ENCODE measurements at regions not wholly inside any gene's neighbourhood (a gene's known extent, or its start where the extent isn't known, plus 50 kb on each side); places are given as distances from the start of the nearest gene placed in this dataset.
"Not testable (repeated sequence)": the region's sequence is repeated elsewhere in the genome, so short reads cannot be mapped to it uniquely, and the experiment has no call there.

GRCh38 chr10:42243002-42243401, 395.4 kb downstream of the ZNF33B start:
- in situ Hi-C loops (cut with MboI); H3K4me2 ChIP-seq (ENCODE audit: insufficient read depth, low read length); H4K20me1 ChIP-seq (replicated peaks; ENCODE audit: control insufficient read depth, insufficient read depth, low read length); DNase-seq (ENCODE audit: extremely low read depth in 1 of 4, low spot score in 3 of 4); H3K27ac ChIP-seq (ENCODE audit: extremely low read depth, low read depth, low read length); CTCF ChIA-PET (ENCODE audit: low intra/inter-chr PET ratio); BruUV-seq (replicated peaks); H3K79me2 ChIP-seq (ENCODE audit: control insufficient read depth, insufficient read depth, low read length); POLR2A ChIA-PET; H3K4me1 ChIP-seq (replicated peaks in 1 of 2; ENCODE audit: control insufficient read depth in 2 of 2, insufficient read depth in 2 of 2, low read length in 2 of 2); H3K27me3 ChIP-seq (ENCODE audit: control insufficient read depth in 2 of 2, insufficient read depth in 2 of 2, low read length in 2 of 2); H3K9me3 ChIP-seq (replicated peaks; ENCODE audit: control insufficient read depth, insufficient read depth, low read depth, low read length); H3K9ac ChIP-seq (ENCODE audit: insufficient read depth in 1 of 2, low read depth in 2 of 2, low read length in 2 of 2); H2AFZ ChIP-seq (ENCODE audit: low read depth, low read length); H3K9me1 ChIP-seq (ENCODE audit: control insufficient read depth, insufficient read depth, low read length); H3K36me3 ChIP-seq (ENCODE audit: control insufficient read depth, insufficient read depth, low read length); intact Hi-C loops (cut with micrococcal nuclease); ATAC-seq; FAIRE-seq: not testable (repeated sequence)
- H3K4me3 ChIP-seq = peak overlapping the region; percentile 37
- 40% methylated on average over 4 of the region's 53 CpGs for WGBS (ENCODE audit: insufficient coverage, low coverage, missing lambda C conversion rate)

DNA sequence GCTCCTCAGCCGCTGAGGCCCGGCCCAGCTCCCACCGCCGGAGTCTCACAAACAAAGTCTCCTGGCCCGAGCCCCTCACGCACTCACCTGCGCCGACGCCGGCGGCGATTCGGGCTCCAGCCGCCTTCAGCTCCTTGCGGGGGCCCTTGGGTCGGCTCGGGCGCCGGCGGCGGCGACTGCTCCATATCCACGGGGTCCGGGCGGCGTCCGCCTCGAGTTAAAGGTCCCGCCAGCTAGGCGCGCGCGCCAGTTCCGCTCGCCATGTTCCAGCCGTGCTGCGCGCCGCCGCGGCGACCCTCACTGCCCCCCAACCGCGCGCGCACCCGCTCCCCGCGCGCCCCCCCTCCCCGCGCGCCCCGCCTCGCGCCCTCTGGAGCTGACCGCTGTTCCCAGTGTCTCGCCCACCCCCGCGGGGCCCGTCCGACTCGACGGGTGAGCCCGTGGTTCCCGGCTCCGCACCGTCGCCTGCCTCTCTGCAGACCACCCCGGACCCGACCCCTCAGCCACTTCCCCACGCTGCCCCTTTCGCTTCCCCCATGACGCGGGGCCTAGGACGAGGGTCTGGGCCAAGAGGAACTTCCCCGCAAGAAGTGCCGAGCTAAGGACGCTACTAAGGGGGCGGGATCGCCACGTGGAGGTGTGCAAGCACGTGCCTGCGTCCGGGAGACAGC, 396.1 kb downstream of the ZNF33B start:
- intact Hi-C loops (cut with micrococcal nuclease) (no loop called here), in situ Hi-C loops (cut with MboI) (no loop called here)
- Histone ChIP-seq H3K4me2 (ENCODE audit: insufficient read depth, low read length) (no peak overlapping the region), H3K9ac (ENCODE audit: insufficient read depth in 1 of 2, low read depth in 2 of 2, low read length in 2 of 2) (no peak overlapping the region), H3K36me3 (ENCODE audit: control insufficient read depth, insufficient read depth, low read length) (no peaks in the 10 kb centered on the region), H3K27me3 (ENCODE audit: control insufficient read depth in 2 of 2, insufficient read depth in 2 of 2, low read length in 2 of 2) (no peaks in the 10 kb centered on the region), H3K4me1 (replicated peaks in 1 of 2; ENCODE audit: control insufficient read depth in 2 of 2, insufficient read depth in 2 of 2, low read length in 2 of 2) (peaks cover 0 to 4% of the 10 kb centered on the region in 2 experiments; a peak in 2 of 5 replicates), H3K79me2 (ENCODE audit: control insufficient read depth, insufficient read depth, low read length) (no peaks in the 10 kb centered on the region), H4K20me1 (replicated peaks; ENCODE audit: control insufficient read depth, insufficient read depth, low read length) (no peaks in the 10 kb centered on the region), H3K9me3 (replicated peaks; ENCODE audit: control insufficient read depth, insufficient read depth, low read depth, low read length) (no peaks in the 10 kb centered on the region), H2AFZ (ENCODE audit: low read depth, low read length) (no peak overlapping the region; the same call in 1 of the 2 replicates), H3K9me1 (ENCODE audit: control insufficient read depth, insufficient read depth, low read length) (no peaks in the 10 kb centered on the region), H3K27ac (ENCODE audit: extremely low read depth, low read depth, low read length) (no peak overlapping the region), H3K4me3 (peak overlapping the region; percentile 37; the same call in 1 of the 2 replicates)
- POLR2A ChIA-PET = no interaction called here
- BruUV-seq (replicated peaks) = no TSS peak
- DNase-seq (ENCODE audit: extremely low read depth in 1 of 4, low spot score in 3 of 4) (peak in 3 of 4 experiments; percentile 3 to 19 (median 5)), FAIRE-seq (no peak), ATAC-seq (no peak)
- WGBS (ENCODE audit: insufficient coverage, low coverage, missing lambda C conversion rate) = 51% methylated on average over 22 of the region's 85 CpGs
- CTCF ChIA-PET (ENCODE audit: low intra/inter-chr PET ratio) = no interaction called here
- no peak for TF ChIP-seq BRF1 (IDR thresholded peaks at IDR 0.05; ENCODE audit: borderline replicate concordance, extremely low read depth, insufficient read length)
- no peak for TF ChIP-seq CCAR2 (IDR thresholded peaks at IDR 0.05; ENCODE audit: low read depth, low read length)
- TF ChIP-seq RBM39 (optimal IDR thresholded peaks at IDR 0.05; ENCODE audit: low read depth, low read length) = no peak
- no peak for TF ChIP-seq ELF1 (tag; IDR thresholded peaks at IDR 0.05)
- no peak for TF ChIP-seq KHSRP (IDR thresholded peaks at IDR 0.05)
- no peak for TF ChIP-seq SPI1 (IDR thresholded peaks at IDR 0.05; ENCODE audit: borderline replicate concordance, low read depth, low read length)
- no peak for TF ChIP-seq ZNF766 (CRISPR knock-in tag; conservative IDR thresholded peaks at IDR 0.05)
- no peak for TF ChIP-seq ZNF780A (CRISPR knock-in tag; IDR thresholded peaks at IDR 0.05)
- no peak for TF ChIP-seq DPF2 (IDR thresholded peaks at IDR 0.05)
- TF ChIP-seq, protein P1, sequence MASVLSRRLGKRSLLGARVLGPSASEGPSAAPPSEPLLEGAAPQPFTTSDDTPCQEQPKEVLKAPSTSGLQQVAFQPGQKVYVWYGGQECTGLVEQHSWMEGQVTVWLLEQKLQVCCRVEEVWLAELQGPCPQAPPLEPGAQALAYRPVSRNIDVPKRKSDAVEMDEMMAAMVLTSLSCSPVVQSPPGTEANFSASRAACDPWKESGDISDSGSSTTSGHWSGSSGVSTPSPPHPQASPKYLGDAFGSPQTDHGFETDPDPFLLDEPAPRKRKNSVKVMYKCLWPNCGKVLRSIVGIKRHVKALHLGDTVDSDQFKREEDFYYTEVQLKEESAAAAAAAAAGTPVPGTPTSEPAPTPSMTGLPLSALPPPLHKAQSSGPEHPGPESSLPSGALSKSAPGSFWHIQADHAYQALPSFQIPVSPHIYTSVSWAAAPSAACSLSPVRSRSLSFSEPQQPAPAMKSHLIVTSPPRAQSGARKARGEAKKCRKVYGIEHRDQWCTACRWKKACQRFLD (CRISPR knock-in tag; IDR thresholded peaks at IDR 0.05) = no peak
- TF ChIP-seq HDAC1 (IDR thresholded peaks at IDR 0.05) = no peak
- no peak for TF ChIP-seq GABPB1 (CRISPR knock-in tag; IDR thresholded peaks at IDR 0.05)
- TF ChIP-seq, protein P2, sequence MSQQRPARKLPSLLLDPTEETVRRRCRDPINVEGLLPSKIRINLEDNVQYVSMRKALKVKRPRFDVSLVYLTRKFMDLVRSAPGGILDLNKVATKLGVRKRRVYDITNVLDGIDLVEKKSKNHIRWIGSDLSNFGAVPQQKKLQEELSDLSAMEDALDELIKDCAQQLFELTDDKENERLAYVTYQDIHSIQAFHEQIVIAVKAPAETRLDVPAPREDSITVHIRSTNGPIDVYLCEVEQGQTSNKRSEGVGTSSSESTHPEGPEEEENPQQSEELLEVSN (IDR thresholded peaks at IDR 0.05; ENCODE audit: borderline replicate concordance in 1 of 2, extremely low read depth in 1 of 2, insufficient read depth in 1 of 2, insufficient read length in 1 of 2, low read depth in 1 of 2, low read length in 1 of 2, poor library complexity in 1 of 2, severe bottlenecking in 1 of 2) = peak in 1 of 2 experiments; percentile 60
- no peak for TF ChIP-seq TCF7 (IDR thresholded peaks at IDR 0.05; ENCODE audit: borderline replicate concordance)

Data from K562 (cell line).